ENCODE measurements at regions not wholly inside any gene's neighbourhood (a gene's known extent, or its start where the extent isn't known, plus 50 kb on each side); places are given as distances from the start of the nearest gene placed in this dataset.
"Not testable (repeated sequence)": the region's sequence is repeated elsewhere in the genome, so short reads cannot be mapped to it uniquely, and the experiment has no call there.

DNA sequence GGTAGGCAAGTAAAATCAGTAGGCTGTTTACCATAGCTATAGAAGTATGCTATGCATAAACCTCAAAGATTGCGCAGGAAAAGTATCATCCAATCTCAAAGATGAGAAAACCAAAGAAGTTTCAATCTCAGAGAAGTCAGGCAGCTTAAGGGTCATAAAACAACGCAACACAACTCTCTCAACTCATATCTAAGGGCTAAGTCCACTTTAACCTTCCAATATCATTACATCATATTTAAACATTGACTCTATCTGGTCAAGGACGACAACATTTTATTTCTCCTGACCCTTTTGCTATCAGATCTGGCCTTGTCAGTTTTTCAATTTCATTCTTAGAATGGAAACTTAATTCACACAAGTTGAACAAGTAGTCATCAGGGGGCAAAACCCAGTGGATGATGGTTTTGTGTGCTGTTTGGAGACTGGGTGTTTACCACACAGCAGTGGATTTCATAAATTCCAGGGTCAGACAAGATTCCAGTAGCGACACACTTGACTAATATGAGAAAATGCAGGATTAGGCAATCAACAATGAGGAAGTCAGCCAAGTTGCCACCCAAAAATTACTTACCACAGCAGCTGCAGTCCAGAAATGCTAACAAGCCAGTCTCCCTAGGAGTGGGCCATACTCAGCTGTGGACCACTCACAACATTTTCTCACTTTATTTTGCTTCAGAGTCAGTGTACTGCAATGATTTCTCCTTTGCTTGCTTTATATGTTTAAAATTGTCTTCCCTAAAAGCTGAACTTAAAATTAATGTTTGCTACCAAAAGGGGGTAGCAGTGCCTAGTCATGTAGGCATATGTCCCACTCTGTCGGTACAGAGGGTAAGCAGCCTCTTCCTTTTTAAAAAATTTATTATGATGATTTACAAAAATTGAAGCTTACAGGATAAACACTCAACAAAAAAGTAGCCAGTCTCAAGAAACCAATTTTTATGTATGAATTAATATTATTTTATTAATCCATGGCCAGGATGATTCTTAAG lies 131.9 kb upstream of the NBPF9 start:
- H3K4me2 ChIP-seq; H3K36me3 ChIP-seq (ENCODE audit: low read depth); BruUV-seq (replicated peaks); CTCF ChIA-PET; H2AFZ ChIP-seq; POLR2A ChIA-PET (ENCODE audit: unreplicated experiment); H3K27ac ChIP-seq; H3K79me2 ChIP-seq (ENCODE audit: low read depth); intact Hi-C loops (cut with micrococcal nuclease; ENCODE audit: unreplicated experiment); H3K4me3 ChIP-seq; H3K27me3 ChIP-seq (ENCODE audit: insufficient read depth, low read depth); H3K9me2 ChIP-seq (ENCODE audit: insufficient read depth); H3K4me1 ChIP-seq (replicated peaks; ENCODE audit: insufficient read depth); H4K20me1 ChIP-seq (ENCODE audit: insufficient read depth); DNase-seq; H3F3A ChIP-seq (ENCODE audit: insufficient read depth, low read depth); H3K9me3 ChIP-seq (ENCODE audit: insufficient read depth, low read depth): not testable (repeated sequence)

GRCh38 chr1:149237515-149237914 lies 134.2 kb upstream of the NBPF9 start:
- CTCF ChIA-PET; H3K4me1 ChIP-seq (replicated peaks; ENCODE audit: insufficient read depth); intact Hi-C loops (cut with micrococcal nuclease; ENCODE audit: unreplicated experiment): not testable (repeated sequence)

GRCh38 chr1:149239897-149240508 lies 136.7 kb upstream of the NBPF9 start:
- H2AFZ ChIP-seq; BruUV-seq (replicated peaks); H3K79me2 ChIP-seq (ENCODE audit: low read depth); H4K20me1 ChIP-seq (ENCODE audit: insufficient read depth); DNase-seq; intact Hi-C loops (cut with micrococcal nuclease; ENCODE audit: unreplicated experiment); H3K36me3 ChIP-seq (ENCODE audit: low read depth); H3K27me3 ChIP-seq (ENCODE audit: insufficient read depth, low read depth); POLR2A ChIA-PET (ENCODE audit: unreplicated experiment); H3K4me1 ChIP-seq (replicated peaks; ENCODE audit: insufficient read depth); H3F3A ChIP-seq (ENCODE audit: insufficient read depth, low read depth); H3K9me3 ChIP-seq (ENCODE audit: insufficient read depth, low read depth); H3K27ac ChIP-seq; H3K4me2 ChIP-seq; H3K9me2 ChIP-seq (ENCODE audit: insufficient read depth); CTCF ChIA-PET; H3K4me3 ChIP-seq: not testable (repeated sequence)

More at GRCh38 chr1:149237515-149237914, 134.2 kb upstream of the NBPF9 start:
- POLR2A ChIA-PET (ENCODE audit: unreplicated experiment); H3K4me2 ChIP-seq; H3K27me3 ChIP-seq (ENCODE audit: insufficient read depth, low read depth); BruUV-seq (replicated peaks); H3K36me3 ChIP-seq (ENCODE audit: low read depth); DNase-seq; H3K4me3 ChIP-seq; H3K9me2 ChIP-seq (ENCODE audit: insufficient read depth); H3K9me3 ChIP-seq (ENCODE audit: insufficient read depth, low read depth); H3K79me2 ChIP-seq (ENCODE audit: low read depth); H2AFZ ChIP-seq; H3K27ac ChIP-seq; H4K20me1 ChIP-seq (ENCODE audit: insufficient read depth); H3F3A ChIP-seq (ENCODE audit: insufficient read depth, low read depth): not testable (repeated sequence)

- POLR2A ChIA-PET (ENCODE audit: unreplicated experiment); H2AFZ ChIP-seq; H3K4me2 ChIP-seq; H3K27ac ChIP-seq; H4K20me1 ChIP-seq (ENCODE audit: insufficient read depth); H3K27me3 ChIP-seq (ENCODE audit: insufficient read depth, low read depth); DNase-seq; H3F3A ChIP-seq (ENCODE audit: insufficient read depth, low read depth); intact Hi-C loops (cut with micrococcal nuclease; ENCODE audit: unreplicated experiment); H3K9me2 ChIP-seq (ENCODE audit: insufficient read depth); H3K36me3 ChIP-seq (ENCODE audit: low read depth); H3K4me3 ChIP-seq; BruUV-seq (replicated peaks); H3K4me1 ChIP-seq (replicated peaks; ENCODE audit: insufficient read depth); H3K9me3 ChIP-seq (ENCODE audit: insufficient read depth, low read depth); H3K79me2 ChIP-seq (ENCODE audit: low read depth); CTCF ChIA-PET: not testable (repeated sequence)
Observed at GRCh38 chr1:149240530-149240929, 137.2 kb upstream of the NBPF9 start.

- BruUV-seq (replicated peaks); H3K9me2 ChIP-seq (ENCODE audit: insufficient read depth); DNase-seq; H2AFZ ChIP-seq; H3K4me3 ChIP-seq; H3K4me2 ChIP-seq; H3K36me3 ChIP-seq (ENCODE audit: low read depth); H3K27me3 ChIP-seq (ENCODE audit: insufficient read depth, low read depth); H3K27ac ChIP-seq; H3F3A ChIP-seq (ENCODE audit: insufficient read depth, low read depth); CTCF ChIA-PET; H4K20me1 ChIP-seq (ENCODE audit: insufficient read depth); H3K79me2 ChIP-seq (ENCODE audit: low read depth); H3K4me1 ChIP-seq (replicated peaks; ENCODE audit: insufficient read depth); intact Hi-C loops (cut with micrococcal nuclease; ENCODE audit: unreplicated experiment); H3K9me3 ChIP-seq (ENCODE audit: insufficient read depth, low read depth); POLR2A ChIA-PET (ENCODE audit: unreplicated experiment): not testable (repeated sequence)
Observed at GRCh38 chr1:149241272-149241671, 137.9 kb upstream of the NBPF9 start.

GRCh38 chr1:149243572-149243971 lies 140.2 kb upstream of the NBPF9 start:
- H3F3A ChIP-seq (ENCODE audit: insufficient read depth, low read depth); H3K4me3 ChIP-seq; DNase-seq; H3K4me1 ChIP-seq (replicated peaks; ENCODE audit: insufficient read depth); H3K36me3 ChIP-seq (ENCODE audit: low read depth); H3K27me3 ChIP-seq (ENCODE audit: insufficient read depth, low read depth); H3K9me2 ChIP-seq (ENCODE audit: insufficient read depth); H3K79me2 ChIP-seq (ENCODE audit: low read depth); BruUV-seq (replicated peaks); POLR2A ChIA-PET (ENCODE audit: unreplicated experiment); H4K20me1 ChIP-seq (ENCODE audit: insufficient read depth); H3K27ac ChIP-seq; H3K9me3 ChIP-seq (ENCODE audit: insufficient read depth, low read depth); CTCF ChIA-PET; intact Hi-C loops (cut with micrococcal nuclease; ENCODE audit: unreplicated experiment); H2AFZ ChIP-seq; H3K4me2 ChIP-seq: not testable (repeated sequence)

- H4K20me1 ChIP-seq (ENCODE audit: insufficient read depth); H3K9me2 ChIP-seq (ENCODE audit: insufficient read depth); intact Hi-C loops (cut with micrococcal nuclease; ENCODE audit: unreplicated experiment); DNase-seq; H3K4me1 ChIP-seq (replicated peaks; ENCODE audit: insufficient read depth); CTCF ChIA-PET; POLR2A ChIA-PET (ENCODE audit: unreplicated experiment); H3K27me3 ChIP-seq (ENCODE audit: insufficient read depth, low read depth); BruUV-seq (replicated peaks); H3K27ac ChIP-seq; H3F3A ChIP-seq (ENCODE audit: insufficient read depth, low read depth); H3K4me3 ChIP-seq; H3K4me2 ChIP-seq; H3K36me3 ChIP-seq (ENCODE audit: low read depth); H3K9me3 ChIP-seq (ENCODE audit: insufficient read depth, low read depth); H2AFZ ChIP-seq; H3K79me2 ChIP-seq (ENCODE audit: low read depth): not testable (repeated sequence)
Observed at GRCh38 chr1:149244621-149245020, 141.3 kb upstream of the NBPF9 start.

Data from PC-9 (cell line).